HCT116 (cell line): ENCODE measurements at regions not wholly inside any gene's neighbourhood (a gene's known extent, or its start where the extent isn't known, plus 50 kb on each side); places are given as distances from the start of the nearest gene placed in this dataset.

Experiments
- ATAC-seq: fragments of 200-7000 bp; cut with Tn5 transposase; 2 replicates; pipeline ENCODE4 v1.9.1; 2020; ENCODE audit warnings: mild to moderate bottlenecking, moderate library complexity
- BruUV-seq: library from RNA; stranded (reverse); fragments of 400-500 nt; replicated peaks from 2 replicates; lab custom pipeline; 2021; lab: Mats Ljungman, UMichigan
- CTCF ChIA-PET: fragments of 300-600 bp; sonication (Branson Sonifier 250); formaldehyde crosslinking; loops from one replicate; lab custom pipeline; 2021; ENCODE audit warnings: antibody characterized with exemption; lab: Charles Lee
- POLR2A ChIA-PET: fragments of 300-600, 350-600 bp; sonication (Branson Sonifier 250); formaldehyde crosslinking; loops from one replicate; lab custom pipeline; 2021; ENCODE audit warnings: antibody characterized with exemption; lab: Charles Lee
- RAD21 ChIA-PET, 2 experiments: fragments of 300-600 bp; sonication (Branson Sonifier 250); formaldehyde crosslinking; loops; one replicate each; lab custom pipeline; 2023; ENCODE audit warnings: low total read pairs in 2 of 2; ENCODE audit not compliant: uncharacterized antibody in 2 of 2, unreplicated experiment in 2 of 2, low non-redundant PET in 1 of 2; lab: Charles Lee
- DNase-seq: peaks from one replicate; pipeline ENCODE4 v3.0.0-alpha.2; 2010; ENCODE audit warnings: low read depth, low spot score
- H2AFZ ChIP-seq: fragments of 200-600 bp; shearing (Covaris generic), sonication (generic); 2 replicates; pipeline ENCODE4 v1.6.1; 2017; ENCODE audit warnings: low read depth, mixed run types, mixed read lengths, antibody characterized with exemption, low read length; ENCODE audit not compliant: poor library complexity, severe bottlenecking
- H3K27ac ChIP-seq: 2 replicates; pipeline ENCODE4 v1.5.1; 2012; ENCODE audit warnings: low read depth, low read length
- H3K27me3 ChIP-seq: fragments of 200-600 bp; sonication (generic); 2 replicates; pipeline ENCODE4 v1.6.1; 2016; ENCODE audit warnings: mixed run types, low read length, mixed read lengths; ENCODE audit not compliant: insufficient read depth
- H3K36me3 ChIP-seq, 2 experiments: fragments of 200-500 bp in 1 of 2; fragments of 200-600 bp in 1 of 2; sonication (Bioruptor generic) in 1 of 2; sonication (generic) in 1 of 2; 2 replicates each; pipeline versions ENCODE4 v1.5.1 to v1.6.1; 2014 to 2016; ENCODE audit warnings: low read length in 2 of 2, inconsistent platforms in 1 of 2, mixed read lengths in 1 of 2, mixed run types in 1 of 2; ENCODE audit not compliant: insufficient read depth in 2 of 2, control insufficient read depth in 1 of 2
- H3K4me1 ChIP-seq, 2 experiments: fragments of 200-600 bp in 1 of 2; sonication (generic) in 1 of 2; 2 replicates each; pipeline versions ENCODE4 v1.5.1 to v1.6.1; 2012 to 2017; ENCODE audit warnings: low read length in 2 of 2, inconsistent platforms in 1 of 2, mild to moderate bottlenecking in 1 of 2, mixed read lengths in 1 of 2, mixed run types in 1 of 2, moderate library complexity in 1 of 2; ENCODE audit not compliant: insufficient read depth in 2 of 2, control insufficient read depth in 1 of 2
- H3K4me2 ChIP-seq: fragments of 200-600 bp; sonication (generic); 2 replicates; pipeline ENCODE4 v1.6.1; 2017; ENCODE audit warnings: mixed run types, low read length, mixed read lengths
- H3K4me3 ChIP-seq, 2 experiments: fragments of 200-600 bp in 1 of 2; sonication (generic) in 1 of 2; replicated peaks in 1 of 2; 2 replicates each; pipeline ENCODE4 v1.5.1; 2011 to 2016; ENCODE audit warnings: low read length in 2 of 2, control low read depth in 1 of 2, low read depth in 1 of 2, mild to moderate bottlenecking in 1 of 2, mixed read lengths in 1 of 2, mixed run types in 1 of 2
- H3K79me2 ChIP-seq: fragments of 200-600 bp; sonication (generic); 2 replicates; pipeline ENCODE4 v1.6.1; 2017; ENCODE audit warnings: mild to moderate bottlenecking, mixed run types, low read length, moderate library complexity, mixed read lengths; ENCODE audit not compliant: insufficient read depth
- H3K9ac ChIP-seq: fragments of 200-600 bp; sonication (generic); 2 replicates; pipeline ENCODE4 v1.6.1; 2016; ENCODE audit warnings: low read length, mixed read lengths
- H3K9me2 ChIP-seq: fragments of 200-600 bp; sonication (generic), shearing (Covaris generic); 2 replicates; pipeline ENCODE4 v1.6.1; 2017; ENCODE audit warnings: mixed run types, mild to moderate bottlenecking, moderate library complexity; ENCODE audit not compliant: insufficient read depth
- H3K9me3 ChIP-seq, 2 experiments: fragments of 200-500 bp in 1 of 2; fragments of 200-600 bp in 1 of 2; sonication (Bioruptor generic) in 1 of 2; sonication (generic) in 1 of 2; 2 replicates each; pipeline ENCODE4 v1.6.1; 2014 to 2017; ENCODE audit warnings: low read length in 2 of 2, mixed read lengths in 2 of 2, inconsistent platforms in 1 of 2, low read depth in 1 of 2, mild to moderate bottlenecking in 1 of 2, mixed run types in 1 of 2, moderate library complexity in 1 of 2; ENCODE audit not compliant: control insufficient read depth in 1 of 2, insufficient read depth in 1 of 2
- H4K20me1 ChIP-seq: fragments of 200-600 bp; sonication (generic), shearing (Covaris generic); 2 replicates; pipeline ENCODE4 v1.6.1; 2017; ENCODE audit warnings: mixed run types, mild to moderate bottlenecking, moderate library complexity; ENCODE audit not compliant: insufficient read depth
- CBX3 ChIP-seq: IDR thresholded peaks from 2 replicates; pipeline ENCODE4 v1.6.1; 2012; ENCODE audit warnings: low read depth
- CEBPB ChIP-seq: IDR thresholded peaks from 2 replicates; pipeline ENCODE4 v1.6.1; 2012; ENCODE audit warnings: low read depth
- EGR1 ChIP-seq: IDR thresholded peaks from 2 replicates; pipeline ENCODE4 v1.6.1; 2012; ENCODE audit warnings: low read depth
- ELF1 ChIP-seq: IDR thresholded peaks from 2 replicates; pipeline ENCODE4 v1.6.1; 2012; ENCODE audit warnings: low read depth, borderline replicate concordance
- EZH2 ChIP-seq: fragments of 200-600 bp; sonication (generic); IDR thresholded peaks from 2 replicates; pipeline ENCODE4 v1.6.1; 2017; ENCODE audit warnings: antibody characterized with exemption, mixed run types
- FOSL1 ChIP-seq: IDR thresholded peaks from 2 replicates; pipeline ENCODE4 v1.6.1; 2012; ENCODE audit warnings: low read depth
- SRF ChIP-seq: IDR thresholded peaks from 2 replicates; pipeline ENCODE4 v1.6.1; 2012; ENCODE audit warnings: low read depth
- TCF7L2 ChIP-seq: IDR thresholded peaks from 2 replicates; pipeline ENCODE4 v1.7.0; 2011; ENCODE audit warnings: borderline replicate concordance, inconsistent platforms; ENCODE audit not compliant: insufficient read depth, insufficient read length; ENCODE audit errors: extremely low read depth
- intact Hi-C: fragments of 100-400 bp; cut with micrococcal nuclease; formaldehyde crosslinking; loops from 2 replicates; pipeline ENCODE4 v1.10.0; 2022
- TF ChIP-seq, protein P1 (sequence below): IDR thresholded peaks from 2 replicates; pipeline ENCODE4 v1.6.1; 2012
- TF ChIP-seq, protein P2 (sequence below), 3 experiments: fragments of 200-600 bp in 1 of 3; sonication (generic) in 1 of 3; IDR thresholded peaks in 2 of 3; conservative IDR thresholded peaks in 1 of 3; 2 replicates each; pipeline ENCODE4 v1.5.1; 2012 to 2017; ENCODE audit warnings: low read depth in 2 of 3, low read length in 2 of 3, antibody characterized with exemption in 1 of 3, borderline replicate concordance in 1 of 3, control low read depth in 1 of 3, mild to moderate bottlenecking in 1 of 3, mixed read lengths in 1 of 3, mixed run types in 1 of 3, moderate library complexity in 1 of 3; ENCODE audit not compliant: insufficient read depth in 1 of 3

DNA sequence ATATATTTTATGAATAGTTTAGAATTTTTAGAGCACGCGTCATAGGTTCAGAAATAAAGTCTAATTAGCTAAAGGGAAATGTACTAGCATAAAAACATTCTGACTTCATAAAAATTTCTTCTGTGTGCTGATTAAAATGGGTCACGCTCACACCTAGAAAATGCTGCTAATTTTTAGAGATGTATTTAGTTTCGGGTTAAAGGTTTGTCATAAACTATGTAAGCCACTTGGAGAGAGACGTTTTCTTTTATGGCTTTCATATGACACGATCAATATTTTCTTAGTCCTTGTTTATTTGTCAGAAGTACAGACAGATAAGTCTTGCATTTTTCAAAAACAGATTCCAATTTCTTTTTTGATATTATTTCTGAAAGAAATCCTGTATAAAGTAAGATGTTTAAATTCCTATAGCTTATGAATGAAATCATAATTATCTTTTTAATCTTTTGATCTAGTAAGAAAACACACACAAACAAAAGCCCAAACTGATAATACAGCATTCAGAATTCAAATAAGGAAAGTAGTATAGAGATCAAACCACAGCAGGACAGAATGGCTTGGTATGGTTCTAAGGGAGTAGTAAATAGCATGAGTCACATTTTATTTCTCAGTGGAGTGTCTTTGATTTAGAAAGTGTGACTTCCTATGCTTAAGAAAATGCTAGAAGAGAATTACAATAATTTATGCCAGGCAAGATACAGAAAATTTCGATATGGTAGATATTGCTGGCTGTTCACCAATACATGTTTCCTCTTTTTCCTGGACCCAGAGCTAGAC, 236.6 kb downstream of the GPD2 start:
- no peak for TF ChIP-seq EZH2
- TF ChIP-seq FOSL1, result no peak
- no peak for TF ChIP-seq SRF
- TF ChIP-seq, protein P1, sequence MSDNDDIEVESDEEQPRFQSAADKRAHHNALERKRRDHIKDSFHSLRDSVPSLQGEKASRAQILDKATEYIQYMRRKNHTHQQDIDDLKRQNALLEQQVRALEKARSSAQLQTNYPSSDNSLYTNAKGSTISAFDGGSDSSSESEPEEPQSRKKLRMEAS, result no peak
- no peak for TF ChIP-seq CBX3
- TF ChIP-seq ELF1, result no peak
- TF ChIP-seq, protein P2, sequence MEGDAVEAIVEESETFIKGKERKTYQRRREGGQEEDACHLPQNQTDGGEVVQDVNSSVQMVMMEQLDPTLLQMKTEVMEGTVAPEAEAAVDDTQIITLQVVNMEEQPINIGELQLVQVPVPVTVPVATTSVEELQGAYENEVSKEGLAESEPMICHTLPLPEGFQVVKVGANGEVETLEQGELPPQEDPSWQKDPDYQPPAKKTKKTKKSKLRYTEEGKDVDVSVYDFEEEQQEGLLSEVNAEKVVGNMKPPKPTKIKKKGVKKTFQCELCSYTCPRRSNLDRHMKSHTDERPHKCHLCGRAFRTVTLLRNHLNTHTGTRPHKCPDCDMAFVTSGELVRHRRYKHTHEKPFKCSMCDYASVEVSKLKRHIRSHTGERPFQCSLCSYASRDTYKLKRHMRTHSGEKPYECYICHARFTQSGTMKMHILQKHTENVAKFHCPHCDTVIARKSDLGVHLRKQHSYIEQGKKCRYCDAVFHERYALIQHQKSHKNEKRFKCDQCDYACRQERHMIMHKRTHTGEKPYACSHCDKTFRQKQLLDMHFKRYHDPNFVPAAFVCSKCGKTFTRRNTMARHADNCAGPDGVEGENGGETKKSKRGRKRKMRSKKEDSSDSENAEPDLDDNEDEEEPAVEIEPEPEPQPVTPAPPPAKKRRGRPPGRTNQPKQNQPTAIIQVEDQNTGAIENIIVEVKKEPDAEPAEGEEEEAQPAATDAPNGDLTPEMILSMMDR (IDR thresholded peaks at IDR 0.05 in 2 of 3, conservative IDR thresholded peaks at IDR 0.05 in 1 of 3; ENCODE audit: borderline replicate concordance in 1 of 3, insufficient read depth in 1 of 3, low read depth in 2 of 3, low read length in 2 of 3), result no peak
- TF ChIP-seq TCF7L2, result no peak
- TF ChIP-seq CEBPB, result no peak
- no peak for TF ChIP-seq EGR1
- DNase-seq (no peak), ATAC-seq (peak; percentile 49; the same call in 1 of the 2 replicates)
- ChIA-PET RAD21 (no interaction called here), CTCF (no interaction called here), POLR2A (no interaction called here)
- intact Hi-C loops, result no loop called here
- Histone ChIP-seq H3K79me2 (no peaks in the 10 kb centered on the region), H3K9me2 (no peaks in the 10 kb centered on the region), H3K9me3 (no peaks in the 10 kb centered on the region), H3K36me3 (no peaks in the 10 kb centered on the region), H3K4me1 (peaks cover 0 to 2% of the 10 kb centered on the region in 2 experiments; a peak in 1 of 4 replicates), H2AFZ (no peak overlapping the region), H4K20me1 (no peaks in the 10 kb centered on the region), H3K4me3 (no peak overlapping the region), H3K27ac (no peak overlapping the region), H3K27me3 (no peaks in the 10 kb centered on the region), H3K4me2 (no peak overlapping the region), H3K9ac (no peak overlapping the region)
- no TSS peak for BruUV-seq
